ENCODE measurements at regions not wholly inside any gene's neighbourhood (a gene's known extent, or its start where the extent isn't known, plus 50 kb on each side); places are given as distances from the start of the nearest gene placed in this dataset.

GRCh38 chr12:126627596-126627995, 1562.4 kb downstream of the AACS start:
- RAD21 ChIA-PET (ENCODE audit: unreplicated experiment): no interaction called here
- no peak overlapping the region for H3K4me2 ChIP-seq (ENCODE audit: control insufficient read depth, insufficient read depth)
- H3K9ac ChIP-seq (ENCODE audit: control insufficient read depth, insufficient read depth, low read length): no peak overlapping the region
- FAIRE-seq (no peak), ATAC-seq (no peak), DNase-seq (ENCODE audit: low read depth, low spot score) (no peak)
- H4K20me1 ChIP-seq (ENCODE audit: control insufficient read depth, insufficient read depth): no peaks in the 10 kb centered on the region
- intact Hi-C loops (cut with micrococcal nuclease; ENCODE audit: unreplicated experiment): no loop called here
- no peaks in the 10 kb centered on the region for H3K36me3 ChIP-seq (ENCODE audit: control insufficient read depth in 2 of 2, insufficient read depth in 2 of 2, low read length in 1 of 2)
- CTCF ChIA-PET: interaction anchor here (1.0 kb wide), 1 partner anchor 1445 kb away, joined by 4 read pairs; no protein-coding TSS in a partner anchor
- 13% methylated on average over 4 of the region's 4 CpGs for WGBS (ENCODE audit: insufficient coverage, insufficient replicate concordance, low lambda C conversion rate, missing lambda C conversion rate)
- POLR2A ChIA-PET: no interaction called here
- BruUV-seq (replicated peaks): no TSS peak
- no peak for TF ChIP-seq PML (IDR thresholded peaks at IDR 0.05; ENCODE audit: low read length)
- TF ChIP-seq RFX5 (IDR thresholded peaks at IDR 0.05; ENCODE audit: low read depth, low read length): no peak
- TF ChIP-seq MYB (IDR thresholded peaks at IDR 0.05; ENCODE audit: borderline replicate concordance, low read depth, low read length): no peak
- no peaks in the 10 kb centered on the region for H3K9me3 ChIP-seq (replicated peaks; ENCODE audit: control insufficient read depth, insufficient read depth, low read length)
- H3K27ac ChIP-seq (ENCODE audit: control insufficient read depth, insufficient read depth): no peak overlapping the region
- no peaks in the 10 kb centered on the region for H3K4me1 ChIP-seq (ENCODE audit: control insufficient read depth, insufficient read depth, low read length)
- in situ Hi-C loops (cut with MboI): no loop called here
- SMC1A ChIA-PET (ENCODE audit: uncharacterized antibody, unreplicated experiment): no interaction called here
- no peaks in the 10 kb centered on the region for H3K27me3 ChIP-seq (replicated peaks in 1 of 2; ENCODE audit: control insufficient read depth in 2 of 2, insufficient read depth in 2 of 2, low read length in 1 of 2)
- no peak overlapping the region for H2AFZ ChIP-seq (ENCODE audit: control insufficient read depth, low read depth, low read length)
- no peaks in the 10 kb centered on the region for H3K79me2 ChIP-seq (ENCODE audit: control insufficient read depth, insufficient read depth, low read length)
- H3K4me3 ChIP-seq: no peak overlapping the region

- H3K4me2 ChIP-seq (ENCODE audit: control insufficient read depth, insufficient read depth): no peak overlapping the region
- FAIRE-seq: no peak
- no peaks in the 10 kb centered on the region for H3K36me3 ChIP-seq (ENCODE audit: control insufficient read depth in 2 of 2, insufficient read depth in 2 of 2, low read length in 1 of 2)
- H3K9ac ChIP-seq (ENCODE audit: control insufficient read depth, insufficient read depth, low read length): no peak overlapping the region
- ChIA-PET CTCF (no interaction called here), POLR2A (no interaction called here), SMC1A (ENCODE audit: uncharacterized antibody, unreplicated experiment) (no interaction called here), RAD21 (ENCODE audit: unreplicated experiment) (no interaction called here)
- no peak for TF ChIP-seq GABPA (IDR thresholded peaks at IDR 0.05; ENCODE audit: low read depth)
- TF ChIP-seq BCL3 (IDR thresholded peaks at IDR 0.05; ENCODE audit: borderline replicate concordance, insufficient read depth, low read depth, low read length, poor library complexity, severe bottlenecking): peak; percentile 25
- no peak for TF ChIP-seq ATF7 (IDR thresholded peaks at IDR 0.05; ENCODE audit: low read depth)
- 3% methylated on average over 4 of the region's 4 CpGs for WGBS (ENCODE audit: insufficient coverage, insufficient replicate concordance, low lambda C conversion rate, missing lambda C conversion rate)
- BruUV-seq (replicated peaks): no TSS peak
- no peaks in the 10 kb centered on the region for H4K20me1 ChIP-seq (ENCODE audit: control insufficient read depth, insufficient read depth)
- in situ Hi-C loops (cut with MboI): no loop called here
- intact Hi-C loops (cut with micrococcal nuclease; ENCODE audit: unreplicated experiment): no loop called here
- no peak overlapping the region for H2AFZ ChIP-seq (ENCODE audit: control insufficient read depth, low read depth, low read length)
- H3K27me3 ChIP-seq (replicated peaks in 1 of 2; ENCODE audit: control insufficient read depth in 2 of 2, insufficient read depth in 2 of 2, low read length in 1 of 2): no peaks in the 10 kb centered on the region
- H3K4me1 ChIP-seq (ENCODE audit: control insufficient read depth, insufficient read depth, low read length): no peaks in the 10 kb centered on the region
- H3K9me3 ChIP-seq (replicated peaks; ENCODE audit: control insufficient read depth, insufficient read depth, low read length): no peaks in the 10 kb centered on the region
- no peaks in the 10 kb centered on the region for H3K79me2 ChIP-seq (ENCODE audit: control insufficient read depth, insufficient read depth, low read length)
- no peak for ATAC-seq
- no peak overlapping the region for H3K27ac ChIP-seq (ENCODE audit: control insufficient read depth, insufficient read depth)
- DNase-seq (ENCODE audit: low read depth, low spot score): no peak
- H3K4me3 ChIP-seq: no peak overlapping the region
Observed at GRCh38 chr12:126636821-126637220, 1571.6 kb downstream of the AACS start.
